Breast epithelium (tissue), 3 donors: ENCODE measurements at regions not wholly inside any gene's neighbourhood (a gene's known extent, or its start where the extent isn't known, plus 50 kb on each side); places are given as distances from the start of the nearest gene placed in this dataset.

Experiments
- CTCF ChIP-seq, 3 donors: fragments of 450-650 bp; IDR thresholded peaks; one replicate each; pipeline ENCODE4 v1.5.1; 2016 to 2017; ENCODE audit warnings: antibody characterized with exemption in 3 of 3, mild to moderate bottlenecking in 3 of 3, moderate library complexity in 3 of 3
- POLR2A ChIP-seq: fragments of 450-650 bp; IDR thresholded peaks from one replicate; pipeline ENCODE4 v1.6.1; 2016; ENCODE audit warnings: antibody characterized with exemption, mild to moderate bottlenecking, moderate library complexity

DNA sequence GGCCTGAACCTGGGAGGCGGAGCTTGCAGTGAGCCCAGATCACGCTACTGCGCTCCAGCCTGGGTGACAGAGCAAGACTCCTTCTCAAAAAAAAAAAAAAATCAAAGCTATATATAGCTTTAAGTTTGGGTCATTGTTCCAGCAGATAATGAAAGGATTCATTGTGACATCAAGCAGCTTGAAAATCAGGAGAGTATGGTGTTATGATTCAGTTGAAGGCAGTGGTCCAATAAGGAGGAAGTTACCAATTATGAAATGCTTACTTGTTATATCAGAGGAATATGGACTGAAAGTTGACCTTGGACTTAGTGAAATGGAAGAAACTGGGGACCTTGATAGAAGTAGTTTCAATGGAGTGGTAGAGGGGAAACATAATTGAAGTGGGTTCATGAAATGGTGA lies 140.4 kb upstream of the MAD2L1 start:
- TF ChIP-seq CTCF (IDR thresholded peaks at IDR 0.05) (no peak), POLR2A (no peak)
